ENCODE measurements at regions not wholly inside any gene's neighbourhood (a gene's known extent, or its start where the extent isn't known, plus 50 kb on each side); places are given as distances from the start of the nearest gene placed in this dataset.

GRCh38 chr13:90443268-90443667 lies 904.2 kb upstream of the MIR17HG start:
- Histone ChIP-seq H3K27me3 (no peaks in the 10 kb centered on the region), H3K4me3 (no peak overlapping the region), H3K36me3 (no peaks in the 10 kb centered on the region), H3K9me3 (no peaks in the 10 kb centered on the region), H3K4me1 (peaks cover 0 to 11% (median 0%) of the 10 kb centered on the region in 3 donors), H3K27ac (no peak overlapping the region)
- TF ChIP-seq CTCF (IDR thresholded peaks at IDR 0.05) (no peak), POLR2A (IDR thresholded peaks at IDR 0.05) (no peak)
- no peak for DNase-seq
- 73 to 79% methylated on average over 3 of the region's 3 CpGs for WGBS, 2 donors
- intact Hi-C loops (cut with DNase I), result no loop called here

- Histone ChIP-seq H3K4me1 (peaks cover 0 to 11% (median 0%) of the 10 kb centered on the region in 3 donors), H3K27me3 (no peaks in the 10 kb centered on the region), H3K4me3 (no peak overlapping the region), H3K36me3 (no peaks in the 10 kb centered on the region), H3K9me3 (no peaks in the 10 kb centered on the region), H3K27ac (no peak overlapping the region)
- TF ChIP-seq CTCF (IDR thresholded peaks at IDR 0.05) (no peak), POLR2A (IDR thresholded peaks at IDR 0.05) (no peak)
- no peak for DNase-seq
- intact Hi-C loops (cut with DNase I), result no loop called here
- 69 to 78% methylated on average over 1 of the region's 1 CpG for WGBS, 2 donors
These were observed 903.3 kb upstream of the MIR17HG start for GRCh38 chr13:90444232-90444631.

DNA sequence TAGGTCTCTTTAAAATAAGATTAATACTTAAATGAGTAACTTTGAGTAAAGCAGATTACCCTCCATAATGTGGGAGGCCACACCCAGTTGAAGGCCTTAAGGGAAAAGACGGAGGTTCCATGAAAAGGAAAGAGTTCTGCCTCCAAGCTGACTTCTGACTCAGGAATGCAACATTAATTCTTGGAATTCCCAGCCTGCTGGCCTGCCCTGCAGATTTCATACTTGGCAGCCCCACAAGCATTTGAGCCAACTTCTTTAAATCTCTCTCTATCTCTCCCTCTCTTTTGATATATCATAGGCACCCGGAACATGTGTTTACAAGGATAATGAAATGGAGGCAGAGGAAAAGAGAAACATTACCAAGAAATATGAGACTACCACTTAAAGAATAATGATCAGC lies 902.3 kb upstream of the MIR17HG start:
- H3K4me3 ChIP-seq, result no peak overlapping the region
- intact Hi-C loops (cut with DNase I), result no loop called here
- no peak for DNase-seq
- H3K27me3 ChIP-seq, result no peaks in the 10 kb centered on the region
- WGBS, 2 donors, result 14 to 30% methylated on average over 2 of the region's 2 CpGs
- no peaks in the 10 kb centered on the region for H3K36me3 ChIP-seq
- no peak for TF ChIP-seq CTCF (IDR thresholded peaks at IDR 0.05)
- no peak for TF ChIP-seq POLR2A (IDR thresholded peaks at IDR 0.05)
- peaks cover 0 to 11% (median 0%) of the 10 kb centered on the region in 3 donors for H3K4me1 ChIP-seq
- no peaks in the 10 kb centered on the region for H3K9me3 ChIP-seq
- no peak overlapping the region for H3K27ac ChIP-seq

- DNase-seq, result no peak
- H3K9me3 ChIP-seq, result no peaks in the 10 kb centered on the region
- H3K27ac ChIP-seq, result no peak overlapping the region
- TF ChIP-seq CTCF (IDR thresholded peaks at IDR 0.05), result no peak
- no peak for TF ChIP-seq POLR2A (IDR thresholded peaks at IDR 0.05)
- H3K4me1 ChIP-seq, result peaks cover 0 to 11% (median 0%) of the 10 kb centered on the region in 3 donors
- H3K36me3 ChIP-seq, result no peaks in the 10 kb centered on the region
- no peak overlapping the region for H3K4me3 ChIP-seq
- intact Hi-C loops (cut with DNase I), result no loop called here
- 76 to 78% methylated on average over 2 of the region's 2 CpGs for WGBS, 2 donors
- no peaks in the 10 kb centered on the region for H3K27me3 ChIP-seq
These were observed 900.3 kb upstream of the MIR17HG start for GRCh38 chr13:90447034-90447733.

DNA sequence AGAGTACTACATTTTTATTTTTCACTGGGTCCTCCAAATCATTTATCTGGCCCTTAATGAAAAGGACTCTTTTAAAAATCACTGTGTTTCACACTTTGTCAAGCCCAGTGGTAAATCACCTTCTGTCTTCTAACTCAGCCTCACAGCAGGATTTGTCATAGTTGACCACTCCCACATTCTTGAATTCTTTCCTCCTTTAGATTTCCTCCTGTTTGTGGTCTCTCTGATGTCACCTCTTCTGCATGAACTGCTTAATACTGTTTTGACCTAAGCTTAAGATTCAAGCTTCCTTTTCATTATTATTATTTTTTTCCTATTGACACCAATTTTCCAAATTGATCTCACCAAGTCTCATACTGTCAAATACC lies 899.8 kb upstream of the MIR17HG start:
- no peak for DNase-seq
- intact Hi-C loops (cut with DNase I), result no loop called here
- H3K4me1 ChIP-seq, result peaks cover 0 to 11% (median 0%) of the 10 kb centered on the region in 3 donors

More for the DNA sequence above, 899.8 kb upstream of the MIR17HG start:
- H3K36me3 ChIP-seq, result no peaks in the 10 kb centered on the region
- no peaks in the 10 kb centered on the region for H3K27me3 ChIP-seq
- H3K9me3 ChIP-seq, result no peaks in the 10 kb centered on the region
- no peak for TF ChIP-seq POLR2A (IDR thresholded peaks at IDR 0.05)
- TF ChIP-seq CTCF (IDR thresholded peaks at IDR 0.05), result no peak
- H3K27ac ChIP-seq, result no peak overlapping the region
- H3K4me3 ChIP-seq, result no peak overlapping the region

Data from esophagus squamous epithelium (tissue), 5 donors.